G401.6 (cell line): ENCODE measurements at regions not wholly inside any gene's neighbourhood (a gene's known extent, or its start where the extent isn't known, plus 50 kb on each side); places are given as distances from the start of the nearest gene placed in this dataset.

Experiments
- FAIRE-seq: peaks from 2 replicates; lab custom pipeline; 2012; peaks lifted over from hg19 to GRCh38; lab: Jason Lieb, UNC

DNA sequence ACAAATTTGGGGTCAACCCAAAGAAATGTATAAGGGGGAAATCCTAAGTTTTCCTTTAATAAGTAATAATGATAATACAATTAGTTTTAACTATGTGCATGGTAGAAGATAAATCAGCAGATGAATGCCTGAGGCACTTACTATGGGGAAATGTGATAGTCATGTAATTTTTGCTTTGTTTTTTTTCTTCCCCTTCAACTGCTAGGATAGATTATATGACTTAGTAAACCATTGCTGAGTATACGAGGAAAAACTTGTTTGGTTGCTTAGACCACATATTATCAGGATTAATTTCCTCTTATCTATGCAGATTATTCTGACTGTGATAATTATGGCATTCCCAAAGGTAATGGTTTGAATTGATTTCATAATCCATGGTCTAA lies 181.1 kb downstream of the TGFB2 start:
- no peak for FAIRE-seq

DNA sequence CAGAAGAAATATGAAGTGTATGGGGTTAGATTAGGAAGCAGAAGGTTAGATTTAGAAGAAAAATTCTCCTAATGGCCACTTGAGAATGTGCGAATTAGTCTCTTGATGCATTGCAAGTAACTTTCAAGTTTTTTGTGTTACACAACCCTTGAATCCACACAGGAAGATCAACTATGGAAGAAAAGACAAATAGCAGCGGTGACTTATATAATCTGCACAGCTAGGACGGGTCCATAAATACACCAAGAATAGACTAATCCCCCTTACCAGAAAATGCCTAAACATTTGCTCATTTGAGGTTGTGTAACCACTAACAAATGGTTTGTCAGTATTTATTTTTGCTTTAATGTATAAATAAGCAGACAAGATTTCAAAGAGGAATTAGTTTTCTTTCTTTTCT lies 182.6 kb downstream of the TGFB2 start:
- no peak for FAIRE-seq

DNA sequence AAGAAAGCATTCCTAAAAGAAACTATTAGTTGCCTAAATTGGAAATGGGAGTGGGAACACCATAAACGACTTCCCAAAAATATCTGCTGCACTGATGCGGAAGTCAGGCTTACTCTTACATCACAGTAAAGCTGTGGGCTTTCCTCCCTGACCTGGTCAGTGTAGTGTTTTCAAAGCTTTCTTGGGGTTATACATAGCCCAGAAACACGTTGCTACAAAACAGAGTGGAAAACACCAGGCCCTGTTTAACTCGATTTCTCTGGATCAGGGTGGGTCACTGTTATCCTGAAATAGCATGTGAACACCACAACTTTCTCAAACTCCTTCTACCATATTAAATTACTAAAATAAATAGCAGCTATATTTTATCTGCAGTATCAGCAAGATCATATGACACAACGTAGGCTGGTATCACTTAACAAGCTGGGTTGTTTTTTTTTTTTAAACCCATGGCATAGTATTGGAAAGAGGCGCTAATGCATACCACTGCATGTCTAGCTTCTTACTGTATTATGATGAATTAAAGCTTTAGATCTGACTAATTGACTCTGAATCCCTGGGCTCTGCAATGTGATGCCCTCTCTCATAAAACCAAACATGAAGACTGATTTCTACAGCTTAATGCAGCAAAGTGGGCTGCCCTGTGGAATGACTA lies 184.6 kb downstream of the TGFB2 start:
- no peak for FAIRE-seq

DNA sequence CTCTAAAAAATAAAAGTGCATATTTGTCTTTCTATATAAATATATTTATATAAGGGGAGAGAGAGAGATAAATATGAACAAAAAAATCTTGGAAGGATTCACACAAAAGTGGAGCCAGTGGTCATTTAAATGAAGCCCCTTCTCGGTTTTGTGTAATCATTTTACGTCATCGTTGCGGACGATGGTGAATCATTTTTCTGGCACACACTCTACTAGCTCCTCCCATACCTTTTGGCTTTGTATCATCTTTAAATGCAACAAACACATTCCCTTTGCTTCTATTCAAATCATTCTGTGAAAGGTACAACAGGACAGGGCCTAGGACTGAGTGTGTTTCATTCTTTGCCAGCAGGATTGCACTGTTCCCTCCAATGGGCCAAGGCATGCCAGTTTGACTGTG lies 186.8 kb downstream of the TGFB2 start:
- no peak for FAIRE-seq

DNA sequence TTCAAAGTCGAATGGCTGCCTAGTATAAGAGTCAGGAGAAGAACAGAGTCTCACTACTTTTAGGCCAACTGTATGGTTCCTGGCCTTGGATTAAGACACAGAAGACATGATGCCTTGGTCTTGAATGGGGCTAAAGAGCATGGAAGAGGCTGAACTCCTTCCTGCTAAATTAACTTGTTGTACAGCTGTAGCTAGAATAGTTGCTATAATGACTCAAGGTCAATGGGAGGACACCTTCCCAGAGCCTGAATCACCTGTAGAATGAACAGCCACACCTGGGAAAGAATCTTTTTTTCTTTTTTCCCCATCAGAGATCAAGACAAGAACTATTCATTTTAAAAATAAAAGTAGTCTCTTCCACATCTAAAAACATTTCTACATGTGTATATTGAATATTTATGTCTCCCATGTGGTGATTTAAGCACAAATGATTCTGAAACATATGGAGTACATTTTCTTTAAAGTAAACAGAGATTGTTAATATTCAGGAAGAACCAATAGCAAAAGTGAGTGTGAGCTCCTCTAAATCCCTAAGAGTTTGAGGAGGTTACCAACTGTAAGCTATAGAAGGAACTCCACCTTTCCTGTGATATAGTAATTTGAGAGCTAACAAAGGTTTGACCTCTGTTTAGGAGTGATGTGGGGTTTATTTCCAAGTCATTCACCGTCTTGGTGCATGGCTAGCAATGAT lies 191.3 kb downstream of the TGFB2 start:
- FAIRE-seq, result no peak

DNA sequence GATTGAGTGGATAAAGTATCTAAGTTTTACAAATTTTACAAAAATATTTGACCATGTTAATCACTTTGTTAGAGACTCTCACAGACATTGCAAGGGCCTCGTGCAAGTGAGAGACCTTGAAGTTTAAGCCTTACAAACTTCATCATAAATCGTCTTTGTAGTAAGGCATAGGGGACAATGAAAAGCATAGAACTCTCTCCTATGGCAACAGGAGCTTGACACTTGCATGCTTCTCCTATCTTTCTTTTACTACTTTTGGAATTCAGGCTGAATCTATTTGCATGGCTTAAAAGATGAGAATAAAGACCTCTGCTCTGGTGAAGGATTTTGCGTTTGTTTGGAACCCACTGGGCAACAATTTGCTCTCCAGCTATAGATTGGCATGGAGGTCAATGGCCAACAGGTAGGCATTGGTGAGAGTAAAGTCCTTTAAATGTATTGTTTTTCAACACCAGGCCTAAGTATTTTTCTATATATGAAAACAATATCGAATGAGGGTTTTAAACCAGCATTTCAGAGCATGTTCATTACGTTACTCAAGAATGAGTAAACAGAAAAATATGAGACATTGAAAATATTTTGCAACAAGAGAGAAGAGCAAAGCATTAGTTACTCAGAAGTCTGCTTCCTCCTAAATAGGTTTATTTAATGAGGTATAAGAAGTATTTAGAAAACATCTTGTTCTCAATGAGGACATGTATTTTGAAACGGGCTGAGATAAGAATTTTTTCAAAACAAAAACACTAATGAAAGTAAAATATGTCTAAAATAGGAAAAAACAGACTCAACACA lies 192.2 kb downstream of the TGFB2 start:
- no peak for FAIRE-seq

DNA sequence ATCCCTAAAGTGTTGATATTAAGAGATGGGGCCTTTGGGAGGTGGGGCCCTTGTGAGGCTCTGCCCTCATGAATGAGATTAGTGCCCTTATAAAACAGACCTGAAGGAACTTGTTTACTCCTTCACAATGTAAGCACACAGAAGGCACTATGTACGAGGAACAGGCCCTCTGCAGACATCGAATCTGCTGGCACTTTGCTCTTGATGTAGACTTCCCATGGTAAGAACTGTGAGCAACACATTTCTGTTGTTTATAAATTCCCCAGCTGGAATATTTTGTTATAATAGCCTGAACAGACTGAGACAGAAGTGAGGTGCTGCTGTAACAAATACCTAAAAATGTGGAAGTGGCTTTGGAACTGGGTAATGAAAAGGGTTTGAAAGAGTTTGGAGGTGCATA lies 193.2 kb downstream of the TGFB2 start:
- FAIRE-seq, result no peak

DNA sequence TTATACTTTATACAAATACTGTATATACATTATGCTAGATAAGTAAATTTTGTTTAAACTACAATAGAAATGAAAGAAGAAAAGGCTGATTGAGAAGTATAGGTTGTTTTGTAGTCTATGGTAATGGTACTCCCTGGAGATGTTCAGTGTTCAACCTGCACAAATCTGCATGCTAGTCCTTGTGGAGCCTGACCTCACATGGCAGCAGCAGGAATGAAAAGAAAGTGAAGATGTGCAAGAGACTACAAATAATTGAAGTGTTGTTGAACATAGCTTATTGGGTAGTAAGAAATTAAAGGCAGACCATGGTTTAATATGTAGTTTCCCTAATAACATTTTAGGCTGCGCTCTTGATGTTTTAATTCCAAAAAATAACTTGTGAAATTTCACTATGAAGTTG lies 201.2 kb downstream of the TGFB2 start:
- no peak for FAIRE-seq

DNA sequence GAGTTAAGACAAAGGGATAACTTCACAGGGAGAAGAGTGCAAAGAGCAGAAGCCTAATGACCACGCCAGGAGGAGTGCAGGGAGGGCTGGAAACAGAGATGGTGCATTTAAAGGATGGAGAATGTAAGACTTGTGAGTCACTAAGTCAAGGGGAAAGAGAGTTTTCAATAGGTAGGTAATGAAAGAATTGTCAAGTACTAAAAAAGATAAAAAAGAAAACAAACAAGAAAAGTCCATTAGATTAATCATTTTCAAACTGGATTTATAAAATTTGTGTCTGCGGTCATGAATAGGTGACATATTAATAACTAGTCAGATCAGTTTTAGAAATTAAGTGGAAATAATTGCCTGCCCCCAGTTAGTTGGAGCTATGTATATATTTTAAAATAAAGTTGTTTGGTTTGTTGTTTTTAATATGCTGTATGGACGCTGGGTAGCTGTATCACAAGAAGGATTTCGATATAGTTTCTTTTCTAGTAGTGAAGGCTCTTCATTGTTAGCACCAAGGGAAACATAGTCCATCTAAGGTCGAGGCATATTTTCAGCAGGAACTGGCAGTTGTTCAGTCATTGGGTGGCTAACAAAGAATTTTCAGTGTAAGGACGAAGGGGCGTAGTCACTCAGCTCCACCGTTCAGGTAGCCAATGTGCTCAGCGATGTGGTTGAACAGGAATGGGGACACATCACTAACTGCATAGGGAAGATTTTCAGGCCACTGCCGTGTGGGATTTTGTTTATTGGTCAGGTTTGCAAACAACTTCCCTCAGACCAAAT lies 203.0 kb downstream of the TGFB2 start:
- FAIRE-seq, result no peak

DNA sequence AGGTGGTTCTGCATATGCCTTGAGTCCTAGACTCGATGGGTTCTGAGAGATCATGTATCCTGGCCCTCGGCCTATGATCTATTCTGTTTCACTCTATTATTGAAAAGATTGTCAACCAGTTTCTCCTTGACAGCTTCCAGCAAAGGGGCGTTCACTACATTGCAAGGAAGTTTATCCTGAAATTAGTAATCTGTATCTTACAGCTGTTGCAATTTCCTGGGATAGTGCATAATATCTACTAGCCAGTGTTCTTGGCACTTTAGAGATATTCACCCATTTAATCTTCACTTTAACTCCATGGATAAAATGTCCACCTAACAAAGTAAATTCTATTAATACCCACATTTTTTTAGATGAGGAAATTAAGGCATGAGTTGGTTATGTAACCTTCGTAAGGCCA lies 203.6 kb downstream of the TGFB2 start:
- no peak for FAIRE-seq

DNA sequence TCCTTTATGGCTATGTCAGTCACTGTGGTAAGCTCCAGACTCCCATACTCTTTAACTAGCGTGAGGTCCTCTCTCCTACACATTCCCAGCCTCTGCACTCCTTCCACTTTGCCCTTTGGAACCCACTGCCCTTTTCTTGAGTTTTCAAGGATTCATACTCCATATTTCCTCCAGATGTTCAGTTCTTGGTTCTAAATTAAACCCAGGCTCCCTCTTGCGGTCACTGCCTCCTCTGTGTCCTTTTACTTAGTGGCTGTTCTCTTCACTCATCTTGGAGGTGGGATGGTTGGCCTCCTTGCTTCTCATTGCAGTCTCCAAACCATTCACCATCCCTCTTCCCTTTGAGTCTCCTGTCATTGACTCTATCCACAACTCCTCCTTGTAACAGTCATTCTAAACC lies 208.1 kb downstream of the TGFB2 start:
- no peak for FAIRE-seq

DNA sequence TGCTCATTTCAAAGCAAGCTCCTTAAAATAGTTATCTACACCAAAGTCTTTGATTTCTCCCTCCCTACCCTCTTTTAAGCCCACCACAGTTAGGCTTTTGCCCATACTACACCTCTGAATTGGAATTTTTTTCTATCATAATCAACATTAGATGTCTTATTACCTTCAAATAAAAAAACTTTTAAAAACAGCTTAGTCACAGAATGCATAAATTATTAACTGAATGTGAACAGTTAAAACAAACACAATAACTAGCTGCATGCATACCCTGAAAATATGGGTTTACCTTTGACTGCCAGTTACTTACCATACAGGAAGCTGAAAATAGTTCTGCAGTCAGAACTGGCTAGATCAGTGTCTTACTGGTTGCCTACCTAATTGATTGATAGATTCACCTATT lies 210.9 kb downstream of the TGFB2 start:
- no peak for FAIRE-seq

DNA sequence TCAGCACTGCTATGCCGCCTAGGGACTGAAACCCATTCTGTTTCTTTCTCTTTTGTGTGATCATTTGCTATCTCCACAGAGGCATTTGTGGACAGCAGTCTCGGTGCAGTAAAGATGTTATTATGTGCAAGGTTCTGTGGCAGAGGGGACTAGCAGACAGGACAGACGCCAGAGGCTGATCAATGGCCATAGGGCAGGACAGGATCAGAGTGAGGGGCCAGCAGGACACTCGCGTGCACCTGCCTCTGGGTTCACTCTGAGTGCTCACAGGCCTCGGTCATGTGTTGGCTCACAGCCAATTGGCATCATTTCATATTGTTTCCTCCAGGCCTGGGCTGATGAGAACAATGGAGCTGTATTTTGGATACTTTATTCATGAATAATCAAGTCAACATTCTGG lies 212.6 kb downstream of the TGFB2 start:
- no peak for FAIRE-seq

DNA sequence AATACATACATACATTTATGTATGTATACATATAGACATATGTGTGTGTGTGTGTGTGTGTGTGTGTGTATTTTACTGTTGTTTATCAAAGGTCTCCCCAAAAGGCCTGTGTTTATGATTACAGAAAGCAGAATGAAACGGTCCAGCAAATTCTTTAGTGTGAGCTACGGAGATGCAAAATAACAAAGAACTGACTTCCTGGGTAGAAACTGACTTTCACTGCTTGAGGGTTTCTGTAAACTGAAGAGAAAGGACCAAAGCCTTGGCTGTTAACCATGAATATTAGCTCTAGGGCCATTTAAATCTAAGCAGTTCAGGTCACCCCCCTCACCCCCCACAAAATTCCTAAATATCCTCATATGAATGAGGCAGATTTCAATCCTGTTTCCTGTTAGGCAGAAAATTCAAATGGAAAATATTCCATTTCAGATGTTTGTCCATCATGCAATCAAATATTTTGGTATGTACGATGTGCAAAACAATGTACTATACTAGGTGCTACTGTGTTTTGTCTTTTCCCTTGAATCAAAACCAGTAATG lies 213.2 kb downstream of the TGFB2 start:
- FAIRE-seq, result no peak

DNA sequence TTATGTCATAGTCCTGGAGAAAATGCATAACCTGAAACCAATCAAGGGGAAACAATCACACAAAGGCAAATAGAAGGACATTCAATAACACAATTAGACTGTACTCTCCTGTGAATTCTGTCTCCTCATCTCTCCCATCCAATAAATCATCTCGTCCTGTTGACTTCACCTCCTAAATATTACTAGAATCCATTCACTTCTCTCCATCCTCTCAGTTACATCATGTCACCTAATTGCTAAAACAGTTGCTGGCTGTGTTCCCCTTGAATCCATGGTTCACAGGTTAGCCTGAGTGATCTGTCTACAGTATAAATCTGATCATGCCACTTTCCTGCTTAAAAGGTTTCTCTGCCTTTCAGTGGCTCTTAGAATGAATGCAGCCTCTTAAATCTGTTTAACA lies 220.2 kb downstream of the TGFB2 start:
- FAIRE-seq, result no peak

DNA sequence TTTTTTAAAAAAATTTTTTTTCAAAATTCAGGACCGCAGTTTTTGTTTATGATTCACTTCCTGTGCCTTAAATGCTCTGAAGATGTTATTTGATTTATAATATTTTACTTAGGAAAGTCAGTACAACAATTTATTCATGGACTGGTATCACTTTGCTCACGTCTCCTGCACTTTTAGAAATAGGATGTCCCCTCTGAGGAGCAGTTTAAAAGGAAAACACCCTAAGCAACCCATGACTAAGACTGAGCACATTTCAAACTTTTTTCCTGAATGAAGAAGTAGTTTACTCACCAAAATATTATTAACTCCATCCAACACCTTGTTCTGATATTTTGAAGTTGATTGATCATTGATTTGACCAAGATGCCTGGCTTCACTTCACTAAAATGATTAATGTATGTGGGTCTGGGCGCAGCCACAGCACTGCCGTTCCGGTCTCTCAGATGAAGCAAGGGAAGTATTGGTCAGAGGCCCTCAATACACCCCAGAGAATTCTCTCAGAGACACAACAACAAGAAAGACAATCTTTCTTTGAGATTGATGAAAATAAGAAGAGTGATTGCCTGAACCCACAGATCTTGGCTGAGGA lies 223.9 kb downstream of the TGFB2 start:
- no peak for FAIRE-seq

DNA sequence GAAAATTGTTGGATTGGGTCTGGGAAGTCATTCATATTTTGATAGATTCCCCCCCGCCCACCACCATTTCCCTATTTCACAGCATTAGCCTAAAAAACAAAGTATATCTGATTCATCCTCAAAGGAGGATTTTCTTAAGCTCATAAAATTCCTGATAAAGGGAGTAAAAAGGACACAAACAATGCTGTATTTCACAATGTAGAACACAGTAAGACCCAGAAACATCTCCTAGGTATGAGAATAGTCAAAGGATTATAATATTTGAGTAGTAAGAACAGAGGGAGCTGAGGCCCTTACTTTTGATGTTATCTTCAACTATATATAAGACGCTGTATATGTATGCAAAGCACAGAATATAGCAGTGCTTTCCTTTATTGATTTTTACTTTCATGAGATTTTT lies 225.3 kb downstream of the TGFB2 start:
- no peak for FAIRE-seq

DNA sequence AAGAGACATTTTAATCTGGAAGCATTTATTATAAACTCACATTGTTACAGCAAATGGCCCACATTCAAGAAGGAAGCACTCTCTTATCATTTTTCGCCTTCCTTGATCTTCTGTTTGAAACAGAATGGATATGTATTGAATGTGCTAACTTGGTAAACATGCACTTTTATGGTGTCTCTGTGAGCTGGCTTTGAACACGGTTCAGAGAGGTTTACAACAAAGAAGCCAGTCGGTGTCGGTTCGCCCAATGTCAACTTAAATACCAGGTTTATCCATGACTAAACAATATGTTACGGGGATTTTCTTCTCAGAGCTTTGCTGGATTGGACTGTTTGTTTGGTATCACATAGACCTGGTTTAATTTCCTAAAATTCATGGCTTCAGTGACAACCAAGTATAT lies 226.4 kb downstream of the TGFB2 start:
- no peak for FAIRE-seq

DNA sequence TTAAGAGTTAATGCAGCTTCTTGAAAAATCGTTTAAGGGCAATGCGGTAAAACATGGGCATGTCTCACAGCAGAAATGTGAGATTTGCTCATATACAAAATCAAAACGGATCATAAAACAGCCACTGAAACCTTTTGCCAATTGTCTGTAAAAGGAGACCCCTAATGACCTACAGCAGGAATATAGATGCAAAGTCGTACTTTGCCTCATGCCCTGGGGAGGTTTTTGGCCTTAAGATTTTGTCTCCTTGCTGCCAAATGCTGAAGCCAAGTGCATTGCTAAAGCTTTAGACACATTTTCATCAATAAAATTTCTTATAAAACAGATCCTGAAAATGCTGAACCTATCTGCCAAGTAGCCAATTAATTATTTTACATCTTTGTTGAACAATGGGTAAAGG lies 226.9 kb downstream of the TGFB2 start:
- FAIRE-seq, result no peak

DNA sequence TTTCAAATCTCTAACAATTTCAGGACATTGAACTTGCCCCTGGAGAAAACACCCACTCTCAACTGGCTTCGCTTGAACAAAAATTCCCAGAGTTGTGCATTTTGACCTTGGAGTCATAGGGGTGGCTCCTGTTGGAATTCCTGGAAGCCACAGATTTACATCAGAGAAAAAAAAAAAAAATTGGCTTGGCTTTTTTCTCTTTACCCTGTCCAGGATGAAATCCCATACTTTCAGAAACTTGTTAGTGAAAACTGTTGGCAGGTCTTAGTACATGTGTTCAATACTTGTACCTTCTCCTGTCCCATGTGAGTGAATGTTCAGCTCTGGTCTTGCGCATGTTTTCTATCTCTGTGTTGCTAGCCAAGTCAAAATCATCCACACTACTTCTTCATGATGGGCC lies 228.8 kb downstream of the TGFB2 start:
- no peak for FAIRE-seq

DNA sequence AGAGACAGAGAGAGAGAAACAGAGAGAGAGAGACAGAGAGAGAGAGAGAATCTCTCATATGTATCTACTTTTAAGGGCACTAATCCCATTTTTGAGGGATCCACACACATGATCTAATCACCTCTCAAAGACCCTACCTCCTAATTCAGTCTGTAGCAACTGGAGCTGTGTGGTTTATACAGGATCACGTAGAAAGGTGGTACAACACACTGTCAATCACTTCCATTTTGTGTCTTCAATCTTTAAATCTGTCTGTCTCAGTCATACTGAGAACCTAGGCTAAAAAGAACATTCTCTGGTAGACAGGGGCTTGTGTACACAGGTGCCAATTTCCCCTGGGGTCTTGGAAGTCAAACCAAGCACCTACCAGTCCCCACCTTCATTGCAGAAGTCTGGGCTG lies 229.9 kb downstream of the TGFB2 start:
- FAIRE-seq, result no peak

DNA sequence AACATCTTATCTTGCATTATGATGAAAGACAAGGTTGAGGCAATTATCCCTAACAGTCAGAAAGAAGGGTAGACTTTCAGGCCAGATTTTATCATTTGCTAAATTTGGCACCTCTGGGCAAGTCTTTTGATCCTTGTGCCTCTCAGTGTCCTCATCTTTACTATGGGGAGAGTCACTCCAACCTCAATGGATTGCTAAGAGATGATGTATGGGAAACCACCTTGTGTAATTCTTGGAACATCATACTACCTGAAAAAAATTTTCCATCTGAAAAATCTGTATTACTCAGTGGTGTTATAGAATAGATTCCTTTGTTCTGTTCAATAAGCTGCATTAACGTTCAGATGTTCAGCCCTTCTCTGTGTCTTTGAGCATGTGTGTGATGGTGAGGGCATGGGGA lies 230.7 kb downstream of the TGFB2 start:
- no peak for FAIRE-seq
